ENCODE measurements at regions not wholly inside any gene's neighbourhood (a gene's known extent, or its start where the extent isn't known, plus 50 kb on each side); places are given as distances from the start of the nearest gene placed in this dataset.

- H3K27ac ChIP-seq = no peak overlapping the region
- no peak for TF ChIP-seq POLR2A (IDR thresholded peaks at IDR 0.05)
- no peak for TF ChIP-seq CTCF (IDR thresholded peaks at IDR 0.05)
- ATAC-seq (no peak), DNase-seq (no peak)
- no peaks in the 10 kb centered on the region for H3K9me3 ChIP-seq
- no peak overlapping the region for H3K4me3 ChIP-seq
- peaks cover 0 to 5% of the 10 kb centered on the region in 2 donors for H3K27me3 ChIP-seq
- no peaks in the 10 kb centered on the region for H3K4me1 ChIP-seq
- 52% methylated on average over 2 of the region's 2 CpGs for WGBS (ENCODE audit: insufficient coverage, low coverage, low lambda C conversion rate, missing lambda C conversion rate)
- no peaks in the 10 kb centered on the region for H3K36me3 ChIP-seq
- intact Hi-C loops (cut with DNase I) = no loop called here
Measured at GRCh38 chr14:87676814-87677437, 316.1 kb downstream of the GALC start.

- DNase-seq (no peak), ATAC-seq (no peak)
- intact Hi-C loops (cut with DNase I) = no loop called here
- H3K4me3 ChIP-seq = no peak overlapping the region
- WGBS (ENCODE audit: insufficient coverage, low coverage, low lambda C conversion rate, missing lambda C conversion rate) = 88% methylated on average over 4 of the region's 4 CpGs
- no peaks in the 10 kb centered on the region for H3K9me3 ChIP-seq
- H3K36me3 ChIP-seq = no peaks in the 10 kb centered on the region
- H3K4me1 ChIP-seq = no peaks in the 10 kb centered on the region
- no peak overlapping the region for H3K27ac ChIP-seq
- TF ChIP-seq POLR2A (IDR thresholded peaks at IDR 0.05) (no peak), CTCF (IDR thresholded peaks at IDR 0.05) (no peak)
- no peaks in the 10 kb centered on the region for H3K27me3 ChIP-seq
Measured at GRCh38 chr14:87667659-87668058, 325.3 kb downstream of the GALC start.

- no peak overlapping the region for H3K4me3 ChIP-seq
- intact Hi-C loops (cut with DNase I) = no loop called here
- no peak for DNase-seq
- H3K27me3 ChIP-seq = no peaks in the 10 kb centered on the region
- no peak overlapping the region for H3K27ac ChIP-seq
- WGBS (ENCODE audit: insufficient coverage, low coverage, low lambda C conversion rate, missing lambda C conversion rate) = 55% methylated on average over 1 of the region's 1 CpG
- no peaks in the 10 kb centered on the region for H3K4me1 ChIP-seq
- no peaks in the 10 kb centered on the region for H3K9me3 ChIP-seq
- H3K36me3 ChIP-seq = no peaks in the 10 kb centered on the region
- ATAC-seq = no peak
- no peak for TF ChIP-seq POLR2A (IDR thresholded peaks at IDR 0.05)
- TF ChIP-seq CTCF (IDR thresholded peaks at IDR 0.05) = no peak
Measured at GRCh38 chr14:87656315-87656714, 336.7 kb downstream of the GALC start.

GRCh38 chr14:87652278-87652677, 340.7 kb downstream of the GALC start:
- TF ChIP-seq CTCF (IDR thresholded peaks at IDR 0.05) (no peak), POLR2A (IDR thresholded peaks at IDR 0.05) (no peak)
- Histone ChIP-seq H3K4me1 (no peaks in the 10 kb centered on the region), H3K27ac (no peak overlapping the region), H3K27me3 (no peaks in the 10 kb centered on the region), H3K36me3 (no peaks in the 10 kb centered on the region), H3K9me3 (no peaks in the 10 kb centered on the region), H3K4me3 (no peak overlapping the region)
- intact Hi-C loops (cut with DNase I) = no loop called here
- ATAC-seq (no peak), DNase-seq (no peak)
- WGBS (ENCODE audit: insufficient coverage, low coverage, low lambda C conversion rate, missing lambda C conversion rate) = 46% methylated on average over 2 of the region's 2 CpGs

- Histone ChIP-seq H3K27ac (no peak overlapping the region), H3K36me3 (no peaks in the 10 kb centered on the region), H3K9me3 (no peaks in the 10 kb centered on the region), H3K27me3 (no peaks in the 10 kb centered on the region), H3K4me3 (no peak overlapping the region), H3K4me1 (no peaks in the 10 kb centered on the region)
- DNase-seq = no peak
- WGBS (ENCODE audit: insufficient coverage, low coverage, low lambda C conversion rate, missing lambda C conversion rate) = 60% methylated on average over 3 of the region's 3 CpGs
- intact Hi-C loops (cut with DNase I) = no loop called here
- ATAC-seq = no peak
- TF ChIP-seq POLR2A (IDR thresholded peaks at IDR 0.05) (no peak), CTCF (IDR thresholded peaks at IDR 0.05) (no peak)
Measured at GRCh38 chr14:87644689-87645088, 348.3 kb downstream of the GALC start.

Measured in right lobe of liver (tissue), 6 donors.